SK-MEL-5 (cell line): ENCODE measurements at regions not wholly inside any gene's neighbourhood (a gene's known extent, or its start where the extent isn't known, plus 50 kb on each side); places are given as distances from the start of the nearest gene placed in this dataset.

Source experiments
- DNase-seq: peaks from one replicate; pipeline ENCODE4 v3.0.0-alpha.2; 2016; ENCODE audit warnings: low read depth, low spot score
- in situ Hi-C: cut with HindIII; loops from 2 replicates; pipeline ENCODE4 v1.10.0; 2016; ENCODE audit warnings: low sequenced_read_pairs, high pct_unique_total_duplicates, low pct_unique_long_range_greater_than_20kb

DNA sequence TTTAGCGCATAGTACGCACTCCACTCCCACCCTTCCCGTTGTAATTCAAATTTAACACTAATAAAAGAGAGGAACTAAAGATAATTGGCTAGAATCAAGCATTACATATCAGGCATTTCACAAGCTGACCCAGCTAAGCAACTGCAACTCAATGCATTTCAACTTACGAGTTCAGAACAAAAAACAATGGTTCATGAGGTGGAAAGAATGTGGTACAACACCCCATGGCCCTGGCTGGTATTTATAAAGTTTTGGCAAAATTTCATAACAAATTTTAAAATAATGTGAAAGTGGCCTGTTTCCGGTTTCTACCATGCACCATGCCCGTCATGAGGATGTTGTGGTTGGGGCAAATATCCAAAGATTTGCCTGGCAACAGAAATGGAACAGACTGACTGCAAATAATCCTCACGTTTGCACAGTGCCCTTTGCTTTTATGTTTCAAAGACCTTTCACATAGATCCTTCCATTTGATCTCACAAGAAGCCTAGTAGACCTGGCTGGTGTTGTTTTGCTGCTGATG is 455.3 kb upstream of the NR2F2 start:
- in situ Hi-C loops = no loop called here
- no peak for DNase-seq

DNA sequence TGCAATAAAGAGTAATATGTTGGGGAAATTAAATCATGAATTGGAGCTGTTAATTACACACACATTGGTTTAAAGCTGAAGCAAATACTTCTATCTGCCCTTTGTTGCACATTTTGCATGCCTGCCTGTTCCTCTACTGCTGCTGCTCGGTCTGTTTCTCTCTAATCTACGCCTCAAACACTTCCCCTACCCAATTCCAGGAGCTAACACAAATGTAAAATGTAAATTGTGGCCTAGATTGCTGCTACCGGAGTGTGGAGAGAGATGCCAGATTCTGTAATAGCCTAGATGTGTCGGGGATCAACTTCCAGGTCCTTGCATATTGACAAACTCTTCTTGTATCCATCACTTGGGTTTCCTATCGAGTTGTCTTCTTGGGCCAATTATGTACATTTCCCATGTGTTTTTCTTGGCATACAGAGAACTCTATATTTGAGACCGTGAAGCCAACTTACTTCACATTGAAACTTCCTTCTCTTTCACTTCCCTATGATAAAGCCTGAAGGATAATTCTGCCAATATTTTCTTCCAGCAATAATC is 450.4 kb upstream of the NR2F2 start:
- in situ Hi-C loops = no loop called here
- DNase-seq = no peak

DNA sequence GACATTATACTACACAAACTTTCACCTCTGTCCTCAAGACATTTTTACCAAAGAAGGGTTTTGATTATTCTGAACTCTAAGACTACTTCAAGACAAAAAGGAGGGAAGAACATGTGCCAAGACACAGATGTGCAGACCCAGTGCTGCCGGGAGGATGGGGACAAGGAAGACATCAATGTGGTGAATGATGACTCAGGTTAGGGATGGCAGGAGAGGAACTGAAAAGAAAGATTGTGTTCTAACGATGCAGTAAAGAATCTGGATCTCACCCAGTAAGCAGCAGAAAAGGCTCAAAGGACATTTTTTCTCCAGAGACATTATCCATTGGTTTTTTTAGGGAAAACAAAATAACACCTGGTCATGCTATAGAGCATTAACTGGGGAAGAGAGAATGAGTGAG is 449.9 kb upstream of the NR2F2 start:
- in situ Hi-C loops = no loop called here
- DNase-seq = no peak

DNA sequence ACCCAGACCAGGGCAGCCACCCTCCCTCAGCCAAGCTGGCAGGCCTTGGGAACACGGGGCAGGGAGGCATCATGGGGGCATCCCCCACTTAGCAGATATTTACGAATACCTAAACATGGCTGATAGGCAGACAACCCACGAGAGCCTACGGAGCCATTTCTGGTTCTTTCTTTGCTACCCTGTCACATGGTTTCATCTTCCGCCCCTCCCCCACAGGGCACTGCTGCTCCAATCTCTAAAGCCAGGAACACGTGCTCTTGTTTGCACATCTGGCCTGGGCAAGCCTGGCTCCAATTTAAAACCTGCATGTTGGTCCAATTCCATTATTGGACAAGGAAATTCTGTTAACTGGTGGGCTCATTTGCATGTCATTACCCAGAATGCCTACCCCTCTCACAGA is 447.4 kb upstream of the NR2F2 start:
- in situ Hi-C loops = no loop called here
- no peak for DNase-seq

DNA sequence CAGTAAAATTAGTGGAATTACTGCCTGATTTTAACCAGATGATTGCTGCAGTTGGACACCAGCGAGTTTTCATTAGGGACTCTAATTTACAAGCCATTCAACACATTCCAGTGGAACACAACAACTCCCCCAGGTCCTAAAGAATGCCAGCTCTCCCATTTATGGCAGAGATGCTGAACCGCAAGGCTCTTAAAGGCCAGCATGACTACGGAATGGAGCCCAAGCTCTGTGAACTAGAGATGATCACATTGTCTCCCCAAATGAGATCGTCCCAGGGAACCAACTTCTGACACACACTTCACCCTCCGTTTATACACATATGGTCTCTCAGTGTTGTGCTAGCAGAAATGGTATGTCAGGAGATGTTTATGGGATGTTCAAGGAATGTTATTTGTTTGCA is 446.2 kb upstream of the NR2F2 start:
- DNase-seq = no peak
- in situ Hi-C loops = no loop called here

DNA sequence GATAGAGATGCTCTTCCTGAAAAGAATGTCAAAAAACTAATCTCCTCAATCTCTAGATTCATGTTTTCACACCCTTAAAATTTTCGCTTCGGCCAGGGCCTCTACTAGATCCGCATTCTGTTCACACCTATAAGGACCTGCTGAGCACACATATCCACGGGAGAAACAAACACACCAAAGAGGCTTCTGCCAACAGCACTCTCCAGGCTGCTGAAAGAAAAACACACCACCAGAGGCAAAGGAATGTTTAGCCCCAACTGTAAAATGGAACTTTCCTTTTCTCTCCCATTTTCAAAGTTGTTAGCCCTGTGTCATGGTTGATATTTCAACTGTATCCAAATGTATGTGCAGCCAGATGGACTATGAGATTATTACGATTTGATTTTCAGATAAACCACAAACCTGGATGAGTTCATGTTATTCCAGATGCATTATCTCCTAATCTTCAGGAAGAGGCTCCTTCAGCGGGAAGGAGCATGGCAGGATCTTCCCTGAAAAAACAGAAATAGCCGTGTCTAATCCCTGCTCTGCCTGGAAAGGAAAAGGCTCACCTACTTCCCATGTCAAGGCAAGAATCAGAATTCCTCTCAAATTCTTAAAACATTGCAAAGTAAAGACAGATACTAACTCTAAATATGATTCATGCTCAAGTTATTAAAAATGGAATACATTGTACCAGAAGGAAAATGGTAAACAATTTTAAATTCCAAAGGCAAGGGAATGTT is 442.7 kb upstream of the NR2F2 start:
- DNase-seq = no peak
- in situ Hi-C loops = no loop called here

DNA sequence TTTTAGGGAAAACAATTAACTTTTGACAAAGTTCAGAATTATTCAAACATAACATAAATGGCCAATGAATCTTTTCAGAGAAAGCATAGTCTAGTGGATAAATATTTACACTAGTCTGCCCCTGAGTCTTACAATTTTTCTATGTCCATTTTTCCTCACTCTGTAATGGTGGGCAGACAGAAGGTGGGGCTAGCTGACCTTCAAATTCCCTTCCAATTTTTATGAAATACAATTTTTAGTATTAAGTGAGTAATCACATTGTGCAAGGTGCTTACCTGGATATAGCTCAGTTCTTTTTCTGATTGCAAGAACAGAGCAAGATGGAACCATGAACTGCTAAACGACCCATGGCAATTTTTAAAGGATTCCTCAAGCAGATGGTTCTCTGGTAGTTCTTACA is 441.7 kb upstream of the NR2F2 start:
- DNase-seq = no peak
- in situ Hi-C loops = no loop called here

DNA sequence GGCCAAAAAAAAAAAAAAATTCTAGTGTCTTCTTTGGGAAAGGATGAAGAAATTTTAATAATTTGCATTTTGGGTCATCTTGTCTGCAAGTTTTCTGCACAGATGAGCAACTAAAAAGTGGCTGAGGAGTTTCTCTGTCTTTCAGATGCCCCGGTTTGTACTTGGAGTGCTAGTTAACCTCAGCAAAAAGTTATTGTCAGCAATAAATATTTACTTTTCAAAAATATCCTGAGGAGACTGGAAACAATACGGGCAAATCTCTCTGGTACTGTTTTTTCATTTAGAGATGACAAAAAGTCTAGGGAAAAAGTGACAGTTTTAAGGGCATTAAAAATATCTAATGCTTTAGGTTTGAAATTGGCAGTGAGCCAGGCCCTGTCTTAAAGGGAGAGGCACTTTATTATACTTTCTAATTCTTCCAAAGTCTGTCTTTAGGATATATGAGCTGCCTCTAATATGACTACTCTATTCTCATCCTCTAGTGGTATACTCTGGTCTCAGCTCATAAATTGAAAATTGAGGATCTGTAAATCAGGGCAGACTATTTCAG is 436.0 kb upstream of the NR2F2 start:
- DNase-seq = no peak
- in situ Hi-C loops = no loop called here

DNA sequence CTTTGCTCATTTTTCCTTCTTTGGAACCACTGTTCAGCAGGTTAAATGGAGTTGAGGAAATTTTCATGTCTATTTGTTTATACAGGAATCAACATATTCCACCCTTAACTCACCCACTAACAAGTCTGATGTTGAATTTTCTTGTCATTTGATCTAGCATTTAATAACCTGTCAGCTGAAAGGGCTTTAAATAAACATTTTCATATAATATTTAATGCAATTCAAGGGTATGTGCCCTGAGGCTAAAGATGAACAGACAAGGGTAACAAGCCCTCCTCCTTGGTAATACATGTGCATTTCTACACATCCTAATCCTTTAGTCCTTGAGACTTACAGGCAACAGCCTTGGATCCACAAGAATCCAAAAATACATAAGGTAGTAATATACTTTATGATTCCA is 435.0 kb upstream of the NR2F2 start:
- in situ Hi-C loops = no loop called here

DNA sequence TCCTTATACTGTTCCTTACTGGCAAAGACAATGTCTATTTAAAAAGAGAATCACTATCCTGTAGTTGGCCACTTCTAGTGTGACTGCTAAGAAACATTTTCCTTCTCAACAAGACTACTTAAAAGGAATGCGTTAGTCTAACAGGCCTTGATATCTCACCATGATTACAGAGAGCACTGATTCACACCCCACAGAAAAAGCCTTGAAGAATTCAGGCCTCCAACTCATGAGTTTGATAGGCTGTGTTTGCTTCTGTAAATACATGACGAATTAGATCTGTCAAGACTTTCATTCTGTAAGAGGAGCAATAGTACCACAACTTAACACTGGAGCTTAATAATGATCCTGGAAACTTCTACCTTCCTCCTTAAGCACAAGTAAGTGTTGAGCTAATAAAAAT is 432.8 kb upstream of the NR2F2 start:
- in situ Hi-C loops = no loop called here
- no peak for DNase-seq

More for the DNA sequence above, 435.0 kb upstream of the NR2F2 start:
- no peak for DNase-seq

DNA sequence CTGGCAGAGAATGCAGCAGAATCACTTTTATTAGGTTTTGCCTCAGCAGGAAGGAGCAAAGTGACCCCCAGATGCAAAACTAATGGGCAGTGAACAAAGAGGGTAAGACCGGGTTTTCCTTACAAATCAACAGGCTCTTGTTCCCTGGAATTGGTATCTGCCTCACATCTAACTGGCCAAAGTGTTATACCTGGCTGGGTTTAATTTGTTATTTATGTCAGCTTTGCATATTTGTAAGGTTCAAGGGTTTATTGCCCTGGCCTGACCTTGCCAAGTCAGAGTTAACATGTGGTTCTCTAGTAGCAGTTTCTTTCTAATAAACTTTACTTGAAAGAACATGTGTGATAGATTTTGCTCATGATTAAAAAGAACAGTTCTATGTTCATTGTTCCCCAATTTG is 431.7 kb upstream of the NR2F2 start:
- DNase-seq = no peak
- in situ Hi-C loops = no loop called here

DNA sequence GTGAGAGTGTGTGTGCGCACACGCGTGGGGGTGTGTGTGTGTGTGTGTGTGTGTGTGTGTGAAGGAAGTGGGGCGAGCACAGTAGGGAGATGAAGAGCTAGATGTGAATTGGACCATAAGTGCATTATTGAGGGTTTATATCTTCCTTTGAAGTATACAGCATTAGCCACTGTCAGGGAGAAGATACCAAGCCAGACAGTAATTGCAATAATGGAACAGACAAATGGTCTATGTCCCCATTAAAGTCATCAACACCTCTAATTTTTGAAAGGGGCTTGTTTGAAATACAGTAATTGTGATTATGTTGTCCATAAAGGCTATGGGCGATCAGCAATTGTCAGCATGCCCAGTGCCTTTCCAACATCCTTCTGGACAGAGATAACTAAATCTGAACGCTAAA is 429.2 kb upstream of the NR2F2 start:
- no peak for DNase-seq
- in situ Hi-C loops = no loop called here

DNA sequence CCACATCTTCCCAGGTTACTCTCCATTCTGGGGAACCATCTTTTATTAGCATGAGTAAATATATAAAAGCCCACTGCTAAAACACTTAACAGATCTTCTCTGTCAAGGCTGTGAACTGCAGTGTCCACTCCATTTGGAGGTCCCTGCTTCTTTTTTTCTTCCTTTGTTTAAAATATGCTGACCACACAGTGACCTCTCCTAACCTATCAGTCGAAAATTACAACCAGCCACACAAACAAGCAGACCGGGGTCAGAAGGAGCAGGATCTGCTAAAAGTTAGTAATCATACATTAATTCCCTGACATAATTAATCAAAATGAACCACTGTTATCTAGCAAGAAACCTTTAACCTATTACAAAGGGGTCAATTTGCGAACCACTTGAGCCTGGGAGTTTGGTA is 427.9 kb upstream of the NR2F2 start:
- no peak for DNase-seq
- in situ Hi-C loops = no loop called here

DNA sequence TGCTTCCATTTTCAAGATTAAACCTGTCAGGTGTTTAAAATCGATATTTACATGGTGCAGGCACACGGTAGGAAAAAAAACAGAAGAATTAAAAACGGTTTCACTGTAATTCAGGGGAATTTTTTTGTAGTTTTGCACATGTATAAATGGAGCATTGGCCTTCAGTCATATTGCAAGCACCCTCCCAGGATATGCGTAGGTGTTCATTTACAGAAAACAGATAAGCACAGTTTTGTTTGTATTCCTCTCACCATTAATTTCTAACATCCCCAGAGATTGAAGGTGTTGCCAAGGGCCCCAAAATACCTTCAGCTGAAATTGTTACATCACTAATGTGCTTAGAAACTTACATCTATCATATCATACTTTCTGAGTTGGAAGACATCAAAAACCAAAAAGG is 427.1 kb upstream of the NR2F2 start:
- in situ Hi-C loops = no loop called here
- DNase-seq = no peak

DNA sequence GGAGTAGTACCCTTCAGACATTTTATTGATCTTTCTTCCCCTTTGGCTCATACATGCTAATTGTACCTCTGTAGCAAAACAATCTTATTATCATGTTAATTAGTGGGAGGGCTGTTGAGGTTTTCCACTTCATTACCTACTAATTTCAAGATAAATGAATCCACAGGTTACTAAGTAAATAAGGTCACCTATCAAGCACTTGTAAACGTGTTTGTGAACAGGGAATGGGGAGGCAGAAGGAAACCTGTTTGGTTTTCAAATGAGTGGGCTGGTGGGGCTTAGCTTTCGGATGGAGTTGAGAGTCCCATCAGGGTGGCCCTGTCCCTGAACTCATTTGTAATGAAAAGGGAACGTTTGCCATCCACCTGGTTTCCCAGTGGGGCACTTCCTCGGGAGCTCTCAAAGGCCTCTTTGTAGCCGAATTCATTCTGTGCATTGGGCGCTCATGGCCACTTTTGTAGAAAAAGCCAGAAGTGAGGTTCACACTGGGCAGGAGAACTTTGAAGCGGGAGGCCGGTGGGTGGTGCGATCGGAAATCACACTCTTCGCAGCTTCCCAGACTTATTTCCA is 419.8 kb upstream of the NR2F2 start:
- in situ Hi-C loops = no loop called here
- no peak for DNase-seq

DNA sequence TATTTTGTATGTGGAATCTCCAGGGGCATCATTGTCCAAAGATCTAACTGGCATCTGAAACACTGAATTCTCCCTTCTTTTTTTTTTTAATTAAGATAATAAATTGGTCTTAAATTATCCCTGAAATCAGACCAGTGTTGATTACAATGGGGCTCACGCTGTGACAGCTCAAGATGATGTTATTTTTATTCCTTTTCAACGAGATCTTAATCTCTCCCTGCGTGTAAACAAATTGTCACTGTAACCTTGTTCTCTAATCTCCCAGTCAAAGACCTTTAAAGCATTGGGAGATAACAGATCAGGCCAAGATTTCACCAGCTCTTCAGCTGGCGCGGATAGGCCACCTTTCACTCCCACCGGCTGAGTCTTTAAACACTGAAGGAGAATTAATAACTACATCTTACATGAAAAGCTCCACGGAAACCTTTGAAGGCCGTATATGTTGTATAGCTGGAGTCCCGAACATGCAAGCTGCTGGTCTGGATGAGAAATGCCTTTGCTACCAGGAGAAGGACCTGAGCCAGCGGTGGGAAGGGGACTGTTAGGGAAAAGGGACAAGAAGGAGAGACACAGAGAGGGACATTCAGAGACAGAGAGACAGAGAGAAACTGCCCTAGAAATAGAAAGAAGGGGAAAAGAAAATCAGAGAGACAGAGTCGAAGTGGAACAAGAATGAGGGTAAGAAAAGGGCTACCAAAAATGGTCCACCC is 418.8 kb upstream of the NR2F2 start:
- in situ Hi-C loops = no loop called here
- no peak for DNase-seq

DNA sequence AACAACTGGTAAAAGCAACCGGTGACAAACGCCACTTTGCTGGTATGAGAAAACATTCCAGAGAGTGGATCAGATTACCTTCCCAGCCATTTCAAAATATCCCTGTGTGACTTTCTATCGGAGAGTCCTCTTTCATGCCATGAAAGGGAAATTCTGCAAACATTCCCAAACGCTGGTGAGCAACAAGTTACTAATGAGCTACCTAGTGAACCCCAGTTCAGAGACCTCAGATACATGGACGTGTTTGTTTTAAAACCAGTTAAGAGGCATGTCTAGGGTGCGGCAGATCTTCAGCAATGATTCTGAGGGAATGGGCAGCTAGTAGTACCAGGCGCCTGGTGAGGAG is 418.2 kb upstream of the NR2F2 start:
- in situ Hi-C loops = no loop called here
- no peak for DNase-seq

DNA sequence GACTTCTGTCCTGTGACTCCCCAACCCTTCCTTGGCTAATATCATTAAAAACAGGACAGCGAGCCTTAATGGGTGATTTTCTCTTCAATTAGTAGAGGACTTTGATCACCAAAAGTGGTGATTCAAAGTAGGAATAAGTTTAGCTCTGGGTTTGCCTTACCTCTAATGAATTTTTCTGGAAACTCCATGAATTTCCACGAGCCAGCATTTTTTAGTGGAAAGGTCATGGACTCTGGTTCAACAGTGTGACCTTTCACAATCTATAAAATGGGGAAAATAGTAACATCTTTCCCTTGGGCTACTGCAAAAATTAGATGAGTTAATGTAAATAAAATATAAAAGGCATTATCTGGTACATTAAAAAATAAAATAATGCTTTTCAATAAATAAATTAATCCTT is 417.8 kb upstream of the NR2F2 start:
- no peak for DNase-seq
- in situ Hi-C loops = no loop called here

DNA sequence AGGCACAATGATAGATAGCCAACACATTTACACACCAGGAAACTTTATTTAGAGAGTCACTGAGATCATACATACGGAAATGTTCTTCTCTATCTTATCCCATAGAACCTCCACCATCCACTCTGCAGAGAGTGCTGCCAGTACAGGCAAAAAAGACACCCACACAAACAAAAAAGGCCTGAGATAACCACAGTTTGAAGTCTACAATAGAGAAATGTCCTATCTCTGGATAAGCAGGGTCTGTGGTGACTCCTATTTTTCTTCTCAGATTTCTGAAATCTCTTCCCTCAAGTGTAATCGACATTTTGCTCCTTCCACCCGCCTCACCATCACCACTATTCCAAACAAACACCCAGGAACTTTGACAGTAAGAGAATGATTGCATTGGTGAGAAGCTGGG is 413.9 kb upstream of the NR2F2 start:
- no peak for DNase-seq
- in situ Hi-C loops = no loop called here
